B cell (primary cell): ENCODE measurements at regions not wholly inside any gene's neighbourhood (a gene's known extent, or its start where the extent isn't known, plus 50 kb on each side); places are given as distances from the start of the nearest gene placed in this dataset.

Experiments used
- ATAC-seq: fragments of 200-7000 bp; cut with Tn5 transposase; one replicate; pipeline ENCODE4 v1.10.0; 2021; ENCODE audit warnings: low read depth, mild to moderate bottlenecking, moderate number of reproducible peaks, moderate library complexity
- CTCF ChIA-PET: fragments of 350-600 bp; sonication (Branson Sonifier 250); formaldehyde crosslinking; loops from one replicate; lab custom pipeline; 2021; ENCODE audit warnings: antibody characterized with exemption, inconsistent platforms; lab: Charles Lee
- POLR2A ChIA-PET: fragments of 350-600 bp; sonication (Branson Sonifier 250); formaldehyde crosslinking; loops from one replicate; lab custom pipeline; 2021; ENCODE audit warnings: antibody characterized with exemption; lab: Charles Lee
- DNase-seq: peaks from one replicate; pipeline ENCODE4 v3.0.0; 2013
- H2AFZ ChIP-seq: 2 replicates; pipeline ENCODE4 v1.6.1; 2012; ENCODE audit warnings: mild to moderate bottlenecking, low read depth, low read length; ENCODE audit not compliant: insufficient read depth, poor library complexity, severe bottlenecking
- H3K27ac ChIP-seq, 2 donors: 1 replicate in 1 of 2; 2 replicates in 1 of 2; pipeline ENCODE4 v1.5.1; 2012 to 2013; ENCODE audit warnings: low read length in 2 of 2, mild to moderate bottlenecking in 2 of 2, moderate library complexity in 1 of 2
- H3K27me3 ChIP-seq, 4 experiments: fragments of 200-600 bp in 1 of 4; sonication (generic) in 1 of 4; replicated peaks in 1 of 4; 1 replicate in 2 of 4; 2 replicates in 2 of 4; pipeline versions ENCODE4 v1.6.1 to v1.7.0; 2013 to 2016; ENCODE audit warnings: low read length in 3 of 4, mild to moderate bottlenecking in 2 of 4, mixed read lengths in 1 of 4, moderate library complexity in 1 of 4; ENCODE audit not compliant: insufficient read depth in 4 of 4, control insufficient read depth in 3 of 4; ENCODE audit errors: control extremely low read depth in 1 of 4
- H3K36me3 ChIP-seq, 2 experiments: replicated peaks in 1 of 2; 1 replicate in 1 of 2; 2 replicates in 1 of 2; pipeline versions ENCODE4 v1.6.1 to v1.7.1; 2013; ENCODE audit warnings: low read length in 1 of 2; ENCODE audit not compliant: insufficient read depth in 2 of 2, control insufficient read depth in 1 of 2; ENCODE audit errors: control extremely low read depth in 1 of 2, extremely low read depth in 1 of 2
- H3K4me1 ChIP-seq, 2 donors: fragments of 200-600 bp in 1 of 2; sonication (generic) in 1 of 2; 1 replicate in 1 of 2; 2 replicates in 1 of 2; pipeline versions ENCODE4 v1.5.1 to v1.6.1; 2013 to 2017; ENCODE audit warnings: low read length in 2 of 2; ENCODE audit not compliant: control insufficient read depth in 2 of 2, insufficient read depth in 2 of 2
- H3K4me2 ChIP-seq: replicated peaks from 2 replicates; pipeline ENCODE3; 2012; ENCODE audit warnings: mild to moderate bottlenecking, low read depth, low read length; ENCODE audit not compliant: poor library complexity, severe bottlenecking
- H3K4me3 ChIP-seq, 5 experiments: fragments of 200-600 bp in 1 of 5; sonication (generic) in 1 of 5; 1 replicate in 3 of 5; 2 replicates in 2 of 5; pipeline versions ENCODE4 v1.5.1 to v1.7.0; 2011 to 2016; ENCODE audit warnings: low read length in 4 of 5, mild to moderate bottlenecking in 4 of 5, low read depth in 2 of 5, control low read depth in 1 of 5, moderate library complexity in 1 of 5; ENCODE audit not compliant: insufficient read depth in 1 of 5; ENCODE audit errors: control extremely low read depth in 1 of 5, extremely low read depth in 1 of 5
- H3K79me2 ChIP-seq: fragments of 200-600 bp; sonication (generic); one replicate; pipeline ENCODE4 v1.6.0; 2016; ENCODE audit warnings: low read length; ENCODE audit not compliant: control insufficient read depth, insufficient read depth
- H3K9ac ChIP-seq: fragments of 200-600 bp; sonication (generic); 2 replicates; pipeline ENCODE4 v1.6.1; 2017; ENCODE audit warnings: mild to moderate bottlenecking, low read length, moderate library complexity
- H3K9me3 ChIP-seq, 3 donors: one replicate each; pipeline versions ENCODE4 v1.6.1 to v1.7.1; 2013; ENCODE audit warnings: low read length in 2 of 3; ENCODE audit not compliant: control insufficient read depth in 2 of 3, insufficient read depth in 1 of 3; ENCODE audit errors: control extremely low read depth in 1 of 3
- H4K20me1 ChIP-seq: 2 replicates; pipeline ENCODE4 v1.6.0; 2012; ENCODE audit warnings: mild to moderate bottlenecking, low read length; ENCODE audit not compliant: insufficient read depth, control insufficient read depth, poor library complexity, severe bottlenecking
- H3K27ac Mint-ChIP-seq: one replicate; pipeline ENCODE4 v1.8.0; 2021; ENCODE audit warnings: mixed read lengths
- H3K27me3 Mint-ChIP-seq: one replicate; pipeline ENCODE4 v1.8.0; 2021; ENCODE audit warnings: mixed read lengths
- H3K4me1 Mint-ChIP-seq: one replicate; pipeline ENCODE4 v1.8.0; 2021; ENCODE audit warnings: mixed read lengths
- H3K4me3 Mint-ChIP-seq: one replicate; pipeline ENCODE4 v1.8.0; 2021; ENCODE audit warnings: mixed read lengths
- H3K9me3 Mint-ChIP-seq: one replicate; pipeline ENCODE4 v1.8.0; 2022; ENCODE audit warnings: mixed read lengths; ENCODE audit not compliant: insufficient read depth
- EZH2 ChIP-seq: IDR thresholded peaks from 2 replicates; pipeline ENCODE4 v1.6.1; 2012; ENCODE audit warnings: borderline replicate concordance, low read depth, mild to moderate bottlenecking, moderate library complexity, low read length; ENCODE audit not compliant: insufficient read depth, poor library complexity, severe bottlenecking
- WGBS: methylation state at CpG from one replicate; pipeline ENCODE4 v1.1.5; 2013; ENCODE audit warnings: missing lambda C conversion rate; ENCODE audit not compliant: insufficient coverage; 5-methylcytosine and 5-hydroxymethylcytosine counted together
- intact Hi-C: fragments of 100-400 bp; cut with micrococcal nuclease; formaldehyde crosslinking; loops from one replicate; pipeline ENCODE4 v1.10.0; 2022
- TF ChIP-seq, protein P1 (sequence below): fragments of 200-600 bp; IDR thresholded peaks from one replicate; pipeline ENCODE4 v1.8.0; 2022; ENCODE audit warnings: antibody characterized with exemption, mild to moderate bottlenecking

DNA sequence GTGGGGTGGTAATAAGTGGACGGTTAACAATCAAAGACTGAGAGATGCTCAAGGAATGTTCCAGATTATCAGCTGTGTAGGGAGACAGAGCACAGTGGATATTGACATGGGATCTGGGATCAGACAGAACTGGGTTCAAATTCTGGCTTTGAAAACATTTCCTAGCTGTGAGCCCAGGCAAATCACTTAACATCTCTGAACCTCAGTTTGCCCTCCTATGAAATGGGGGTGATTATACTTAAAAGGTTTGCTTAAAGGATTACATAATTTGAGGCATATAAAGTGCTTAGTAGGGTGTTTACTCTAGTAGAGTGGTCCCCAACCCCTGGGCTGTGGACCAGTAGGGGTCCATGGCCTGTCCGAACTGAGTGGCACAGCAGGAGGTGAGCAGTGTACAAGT is 260.0 kb upstream of the CRY1 start:
- no peaks in the 10 kb centered on the region for H3K4me1 Mint-ChIP-seq
- 100% methylated on average over 2 of the region's 2 CpGs for WGBS
- no peaks in the 10 kb centered on the region for H3K79me2 ChIP-seq

DNA sequence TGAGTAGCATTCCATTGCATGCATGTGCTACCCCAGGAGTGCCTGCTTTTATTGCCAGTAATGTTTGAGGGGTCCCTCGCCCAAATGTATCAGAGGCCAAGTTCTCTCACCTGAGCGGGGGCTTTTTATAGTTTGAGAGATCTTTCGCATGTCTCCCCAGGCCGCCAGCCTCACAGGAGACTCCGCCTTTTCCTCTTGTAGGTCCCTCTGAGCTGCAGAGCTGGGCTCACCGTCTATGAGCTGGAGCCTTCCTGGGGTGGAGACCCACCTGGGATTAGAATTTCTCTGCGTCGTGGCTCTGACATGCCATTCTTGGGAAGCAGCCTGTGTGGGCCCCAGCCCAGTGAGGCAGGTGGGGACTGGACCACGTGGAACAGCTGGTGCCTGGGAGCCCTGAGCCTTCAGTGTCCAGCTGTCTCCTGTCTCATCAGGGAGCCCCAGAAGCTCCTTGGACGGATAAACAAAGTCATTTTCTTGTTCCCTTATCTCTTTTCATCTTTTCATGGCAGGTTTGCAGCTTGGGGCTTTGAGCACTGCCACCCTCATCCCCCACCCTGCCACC is 261.7 kb upstream of the CRY1 start:
- ChIA-PET POLR2A (no interaction called here), CTCF (no interaction called here)
- peaks cover 0 to 3% (median 0%) of the 10 kb centered on the region in 3 donors for H3K9me3 ChIP-seq
- H3K27me3 Mint-ChIP-seq: peaks cover 10% of the 10 kb centered on the region
- no peak for TF ChIP-seq EZH2
- TF ChIP-seq, protein P1, sequence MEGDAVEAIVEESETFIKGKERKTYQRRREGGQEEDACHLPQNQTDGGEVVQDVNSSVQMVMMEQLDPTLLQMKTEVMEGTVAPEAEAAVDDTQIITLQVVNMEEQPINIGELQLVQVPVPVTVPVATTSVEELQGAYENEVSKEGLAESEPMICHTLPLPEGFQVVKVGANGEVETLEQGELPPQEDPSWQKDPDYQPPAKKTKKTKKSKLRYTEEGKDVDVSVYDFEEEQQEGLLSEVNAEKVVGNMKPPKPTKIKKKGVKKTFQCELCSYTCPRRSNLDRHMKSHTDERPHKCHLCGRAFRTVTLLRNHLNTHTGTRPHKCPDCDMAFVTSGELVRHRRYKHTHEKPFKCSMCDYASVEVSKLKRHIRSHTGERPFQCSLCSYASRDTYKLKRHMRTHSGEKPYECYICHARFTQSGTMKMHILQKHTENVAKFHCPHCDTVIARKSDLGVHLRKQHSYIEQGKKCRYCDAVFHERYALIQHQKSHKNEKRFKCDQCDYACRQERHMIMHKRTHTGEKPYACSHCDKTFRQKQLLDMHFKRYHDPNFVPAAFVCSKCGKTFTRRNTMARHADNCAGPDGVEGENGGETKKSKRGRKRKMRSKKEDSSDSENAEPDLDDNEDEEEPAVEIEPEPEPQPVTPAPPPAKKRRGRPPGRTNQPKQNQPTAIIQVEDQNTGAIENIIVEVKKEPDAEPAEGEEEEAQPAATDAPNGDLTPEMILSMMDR: no peak
- H3K4me1 ChIP-seq: no peaks in the 10 kb centered on the region
- no peaks in the 10 kb centered on the region for H3K9me3 Mint-ChIP-seq
- no peak overlapping the region for H3K4me2 ChIP-seq
- H2AFZ ChIP-seq: no peak overlapping the region
- intact Hi-C loops: no loop called here
- 67% methylated on average over 9 of the region's 10 CpGs for WGBS
- no peak overlapping the region for H3K4me3 ChIP-seq
- no peak overlapping the region for H3K27ac ChIP-seq
- no peaks in the 10 kb centered on the region for H3K79me2 ChIP-seq
- ATAC-seq (no peak), DNase-seq (no peak)
- no peak overlapping the region for H3K4me3 Mint-ChIP-seq
- H4K20me1 ChIP-seq: no peaks in the 10 kb centered on the region
- no peak overlapping the region for H3K9ac ChIP-seq
- no peaks in the 10 kb centered on the region for H3K27me3 ChIP-seq
- H3K36me3 ChIP-seq: no peaks in the 10 kb centered on the region
- no peak overlapping the region for H3K27ac Mint-ChIP-seq
- H3K4me1 Mint-ChIP-seq: no peaks in the 10 kb centered on the region

More for the DNA sequence above, 260.0 kb upstream of the CRY1 start:
- Histone ChIP-seq H3K4me3 (no peak overlapping the region), H3K27ac (no peak overlapping the region), H3K9me3 (peaks cover 0 to 3% (median 0%) of the 10 kb centered on the region in 3 donors), H3K4me2 (no peak overlapping the region), H3K36me3 (no peaks in the 10 kb centered on the region), H3K27me3 (no peaks in the 10 kb centered on the region), H3K9ac (no peak overlapping the region), H4K20me1 (no peaks in the 10 kb centered on the region), H2AFZ (no peak overlapping the region), H3K4me1 (no peaks in the 10 kb centered on the region)
- H3K4me3 Mint-ChIP-seq: no peak overlapping the region
- ChIA-PET CTCF (no interaction called here), POLR2A (no interaction called here)
- H3K27ac Mint-ChIP-seq: no peak overlapping the region
- no peak for TF ChIP-seq EZH2
- TF ChIP-seq, protein P1: no peak
- intact Hi-C loops: no loop called here
- ATAC-seq (no peak), DNase-seq (no peak)
- peaks cover 6% of the 10 kb centered on the region for H3K27me3 Mint-ChIP-seq
- H3K9me3 Mint-ChIP-seq: no peaks in the 10 kb centered on the region
